ENCODE measurements at regions not wholly inside any gene's neighbourhood (a gene's known extent, or its start where the extent isn't known, plus 50 kb on each side); places are given as distances from the start of the nearest gene placed in this dataset.

DNA sequence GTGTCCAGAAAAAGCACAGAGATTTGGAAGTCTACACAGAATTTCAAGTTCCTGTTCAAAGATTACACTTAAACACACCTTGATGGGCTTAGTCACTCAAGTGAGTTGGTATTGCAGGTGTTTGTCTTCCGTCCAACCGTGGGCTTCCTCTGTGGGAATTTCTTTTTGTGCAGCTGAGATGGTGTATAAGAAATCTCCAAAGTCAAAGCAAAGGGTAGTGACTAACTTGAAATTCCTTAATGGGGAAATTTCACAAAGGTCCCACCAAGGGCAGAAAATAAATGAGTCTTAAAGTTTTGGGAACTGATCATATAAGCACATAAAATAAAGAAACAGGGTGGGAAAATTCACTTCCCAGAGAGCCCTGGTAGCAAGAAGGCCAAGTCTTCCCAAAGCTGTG, 102.0 kb upstream of the TNFAIP3 start:
- Histone ChIP-seq H3K4me1 (ENCODE audit: control insufficient read depth in 1 of 2, low read depth in 2 of 2) (no peaks in the 10 kb centered on the region), H3K9me3 (no peaks in the 10 kb centered on the region), H3K27ac (no peak overlapping the region), H3K4me3 (no peak overlapping the region), H3K36me3 (no peaks in the 10 kb centered on the region), H3K27me3 (replicated peaks; ENCODE audit: insufficient read depth) (no peaks in the 10 kb centered on the region)
- DNase-seq (ENCODE audit: low spot score) (no peak), ATAC-seq (ENCODE audit: insufficient number of reproducible peaks, low FRiP score, low read depth) (no peak)
- TF ChIP-seq, protein P1, sequence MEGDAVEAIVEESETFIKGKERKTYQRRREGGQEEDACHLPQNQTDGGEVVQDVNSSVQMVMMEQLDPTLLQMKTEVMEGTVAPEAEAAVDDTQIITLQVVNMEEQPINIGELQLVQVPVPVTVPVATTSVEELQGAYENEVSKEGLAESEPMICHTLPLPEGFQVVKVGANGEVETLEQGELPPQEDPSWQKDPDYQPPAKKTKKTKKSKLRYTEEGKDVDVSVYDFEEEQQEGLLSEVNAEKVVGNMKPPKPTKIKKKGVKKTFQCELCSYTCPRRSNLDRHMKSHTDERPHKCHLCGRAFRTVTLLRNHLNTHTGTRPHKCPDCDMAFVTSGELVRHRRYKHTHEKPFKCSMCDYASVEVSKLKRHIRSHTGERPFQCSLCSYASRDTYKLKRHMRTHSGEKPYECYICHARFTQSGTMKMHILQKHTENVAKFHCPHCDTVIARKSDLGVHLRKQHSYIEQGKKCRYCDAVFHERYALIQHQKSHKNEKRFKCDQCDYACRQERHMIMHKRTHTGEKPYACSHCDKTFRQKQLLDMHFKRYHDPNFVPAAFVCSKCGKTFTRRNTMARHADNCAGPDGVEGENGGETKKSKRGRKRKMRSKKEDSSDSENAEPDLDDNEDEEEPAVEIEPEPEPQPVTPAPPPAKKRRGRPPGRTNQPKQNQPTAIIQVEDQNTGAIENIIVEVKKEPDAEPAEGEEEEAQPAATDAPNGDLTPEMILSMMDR (IDR thresholded peaks at IDR 0.05) = no peak

DNA sequence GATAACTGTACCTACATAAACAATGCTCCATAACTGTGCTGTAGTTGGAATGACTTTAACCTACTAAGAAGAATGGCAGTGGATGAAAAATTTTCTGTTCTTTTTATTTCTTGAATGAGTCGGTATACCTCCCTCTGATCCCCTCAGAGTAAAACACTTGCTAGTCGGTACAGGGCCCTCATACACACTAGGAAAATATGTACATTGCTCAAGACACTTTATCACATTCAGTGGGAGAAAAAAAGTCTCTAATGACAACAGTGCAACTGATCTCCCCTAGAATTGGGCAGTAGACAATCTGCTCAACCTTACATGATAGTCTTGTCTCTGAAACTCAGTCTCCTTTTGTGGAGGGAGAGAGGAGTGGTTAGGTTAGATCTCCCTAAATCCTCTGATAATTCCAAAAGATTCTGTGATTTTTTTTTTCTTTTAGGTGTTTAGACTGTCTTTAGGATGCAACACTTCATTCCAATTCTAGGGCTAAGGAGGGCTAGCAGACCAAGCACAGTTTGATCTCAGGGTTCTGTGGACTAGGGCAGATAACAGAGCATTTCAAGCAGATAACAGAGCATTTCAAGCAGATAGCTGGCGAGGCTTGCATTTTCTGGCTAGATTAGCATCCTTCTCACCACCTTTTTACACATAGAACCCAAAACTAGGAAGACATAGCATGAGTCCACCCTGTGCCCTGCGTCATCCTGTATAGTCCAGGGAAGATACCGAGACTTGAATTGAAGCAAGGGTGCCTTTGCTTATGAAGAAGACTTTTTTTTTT, 100.3 kb upstream of the TNFAIP3 start:
- no peaks in the 10 kb centered on the region for H3K36me3 ChIP-seq
- no peak overlapping the region for H3K4me3 ChIP-seq
- DNase-seq (ENCODE audit: low spot score) (no peak), ATAC-seq (ENCODE audit: insufficient number of reproducible peaks, low FRiP score, low read depth) (no peak)
- TF ChIP-seq, protein P1 (IDR thresholded peaks at IDR 0.05) = no peak
- no peaks in the 10 kb centered on the region for H3K4me1 ChIP-seq (ENCODE audit: control insufficient read depth in 1 of 2, low read depth in 2 of 2)
- no peak overlapping the region for H3K27ac ChIP-seq
- H3K9me3 ChIP-seq = no peaks in the 10 kb centered on the region
- H3K27me3 ChIP-seq (replicated peaks; ENCODE audit: insufficient read depth) = no peaks in the 10 kb centered on the region

DNA sequence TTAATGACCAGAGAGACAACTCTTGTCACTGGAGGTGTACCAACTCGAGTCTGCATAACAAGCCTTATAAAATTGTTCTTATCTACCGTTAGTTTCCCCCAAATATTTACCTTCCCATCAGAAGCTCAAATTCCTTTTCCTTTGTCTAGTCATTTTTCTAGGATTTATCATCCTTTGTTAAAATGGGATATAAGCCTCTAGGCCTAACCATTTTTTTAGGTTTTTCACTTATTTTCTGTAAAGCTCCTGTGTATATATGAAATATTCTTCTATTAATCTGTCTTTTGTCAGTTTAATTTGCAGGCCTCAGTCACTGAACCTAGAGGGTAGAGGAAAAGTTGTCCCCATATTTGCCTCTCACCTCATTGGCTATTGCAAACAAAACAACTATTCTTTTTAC, 99.6 kb upstream of the TNFAIP3 start:
- ATAC-seq (ENCODE audit: insufficient number of reproducible peaks, low FRiP score, low read depth) (no peak), DNase-seq (ENCODE audit: low spot score) (no peak)
- TF ChIP-seq, protein P1 (IDR thresholded peaks at IDR 0.05) = no peak
- Histone ChIP-seq H3K4me3 (no peak overlapping the region), H3K4me1 (ENCODE audit: control insufficient read depth in 1 of 2, low read depth in 2 of 2) (no peaks in the 10 kb centered on the region), H3K36me3 (no peaks in the 10 kb centered on the region), H3K27ac (no peak overlapping the region), H3K9me3 (no peaks in the 10 kb centered on the region), H3K27me3 (replicated peaks; ENCODE audit: insufficient read depth) (no peaks in the 10 kb centered on the region)

DNA sequence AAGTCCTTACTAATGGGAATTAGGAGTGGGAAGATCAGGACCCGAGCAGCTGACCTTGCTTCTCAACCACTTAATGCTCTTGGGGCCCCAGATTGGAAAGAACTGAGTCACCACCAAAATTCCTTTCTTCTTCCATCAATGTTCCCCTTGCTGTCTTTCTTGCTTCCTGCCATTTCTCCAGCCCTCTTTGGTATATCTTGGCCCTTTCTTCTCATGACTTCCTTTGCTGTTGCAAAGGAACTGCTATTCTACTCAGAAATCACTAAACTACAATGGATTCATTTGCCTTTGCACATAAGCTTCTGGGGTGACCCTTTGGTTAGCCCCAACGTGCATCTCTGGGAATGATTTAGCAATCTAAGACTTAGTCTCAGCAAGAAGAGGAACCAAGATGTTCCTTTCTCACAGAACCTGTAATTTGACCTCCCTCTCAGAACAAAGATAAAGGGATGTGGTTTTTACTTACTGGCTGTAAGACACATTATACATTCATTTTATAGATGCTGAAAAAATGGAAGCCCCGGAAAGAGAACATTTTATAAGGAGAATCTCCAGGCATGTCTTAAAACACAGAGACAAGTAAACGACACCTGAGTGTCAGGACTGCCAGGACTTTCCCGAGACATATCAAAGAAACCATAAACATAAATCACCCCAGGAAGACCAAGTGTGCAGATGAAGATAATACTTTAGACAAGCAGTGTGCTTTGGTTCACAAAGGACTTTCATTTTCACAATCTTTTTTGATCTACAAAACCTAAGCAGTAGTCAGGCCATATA, 99.0 kb upstream of the TNFAIP3 start:
- no peak overlapping the region for H3K4me3 ChIP-seq
- TF ChIP-seq, protein P1 (IDR thresholded peaks at IDR 0.05) = no peak
- no peaks in the 10 kb centered on the region for H3K27me3 ChIP-seq (replicated peaks; ENCODE audit: insufficient read depth)
- no peaks in the 10 kb centered on the region for H3K9me3 ChIP-seq
- no peak for DNase-seq (ENCODE audit: low spot score)
- H3K27ac ChIP-seq = no peak overlapping the region
- H3K4me1 ChIP-seq (ENCODE audit: control insufficient read depth in 1 of 2, low read depth in 2 of 2) = no peaks in the 10 kb centered on the region
- ATAC-seq (ENCODE audit: insufficient number of reproducible peaks, low FRiP score, low read depth) = no peak
- H3K36me3 ChIP-seq = no peaks in the 10 kb centered on the region

DNA sequence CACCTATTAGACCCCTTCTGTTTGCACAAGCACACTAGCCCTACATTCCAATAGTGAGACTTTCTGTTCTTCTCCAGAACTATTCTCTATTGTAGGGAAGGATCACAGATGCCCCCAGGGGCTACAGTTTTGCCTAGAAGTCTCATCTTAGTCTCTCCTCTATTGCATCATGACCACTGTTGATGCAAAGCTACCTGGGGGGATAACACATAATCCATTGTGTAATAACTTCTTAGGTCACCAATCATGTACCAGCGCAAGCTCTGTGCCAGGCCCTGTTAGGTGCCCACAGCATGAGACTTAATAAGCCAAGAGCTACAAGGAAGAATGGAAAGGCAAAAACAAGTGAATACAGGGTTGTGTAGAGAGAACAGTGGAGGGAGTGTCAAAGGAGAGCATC, 98.1 kb upstream of the TNFAIP3 start:
- ATAC-seq (ENCODE audit: insufficient number of reproducible peaks, low FRiP score, low read depth) = no peak

More for the DNA sequence above, 98.1 kb upstream of the TNFAIP3 start:
- TF ChIP-seq, protein P1 (IDR thresholded peaks at IDR 0.05) = no peak
- Histone ChIP-seq H3K27ac (no peak overlapping the region), H3K36me3 (no peaks in the 10 kb centered on the region), H3K9me3 (no peaks in the 10 kb centered on the region), H3K4me1 (ENCODE audit: control insufficient read depth in 1 of 2, low read depth in 2 of 2) (no peaks in the 10 kb centered on the region), H3K27me3 (replicated peaks; ENCODE audit: insufficient read depth) (no peaks in the 10 kb centered on the region), H3K4me3 (no peak overlapping the region)
- no peak for DNase-seq (ENCODE audit: low spot score)

Measured in thoracic aorta (tissue), 2 donors.